H1 (cell line): ENCODE measurements at regions not wholly inside any gene's neighbourhood (a gene's known extent, or its start where the extent isn't known, plus 50 kb on each side); places are given as distances from the start of the nearest gene placed in this dataset.

Source experiments
- BRCA1 ChIP-seq: IDR thresholded peaks from 2 replicates; pipeline ENCODE4 v1.6.1; 2012; ENCODE audit warnings: low read depth, low read length, improper control_type of control experiment
- CTCF ChIP-seq, 3 experiments: IDR thresholded peaks; 1 replicate in 2 of 3; 2 replicates in 1 of 3; pipeline versions ENCODE4 v1.5.1 to v1.6.1; 2011; ENCODE audit warnings: low read length in 3 of 3, mild to moderate bottlenecking in 3 of 3, inconsistent platforms in 2 of 3, low read depth in 1 of 3, moderate library complexity in 1 of 3; ENCODE audit not compliant: insufficient read depth in 1 of 3; ENCODE audit errors: control extremely low read depth in 1 of 3
- JUND ChIP-seq: IDR thresholded peaks from 2 replicates; pipeline ENCODE4 v1.6.1; 2011; ENCODE audit warnings: mild to moderate bottlenecking, improper control_type of control experiment, low read length

DNA sequence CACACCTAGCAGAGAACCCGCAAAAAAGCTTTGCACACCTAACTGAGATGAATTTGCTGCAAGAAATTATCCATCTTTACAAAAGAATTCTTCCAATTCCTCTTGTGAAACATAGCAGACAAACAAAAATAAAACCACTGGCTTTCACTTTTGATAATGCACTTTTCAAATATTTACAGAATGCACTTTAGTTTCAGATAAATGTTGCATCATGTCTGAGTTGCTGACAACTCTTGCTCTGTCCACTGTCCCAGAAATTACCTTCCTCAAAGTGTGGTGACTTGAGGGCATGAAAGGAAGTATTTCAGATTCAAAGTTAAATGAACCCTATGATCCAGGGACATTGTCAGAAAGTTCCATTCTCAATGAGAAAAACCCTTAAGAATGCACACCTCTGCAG lies 256.2 kb upstream of the PARD3B start:
- no peak for TF ChIP-seq JUND
- no peak for TF ChIP-seq CTCF (IDR thresholded peaks at IDR 0.05; ENCODE audit: control extremely low read depth in 1 of 3, insufficient read depth in 1 of 3, low read depth in 1 of 3, low read length in 3 of 3)
- no peak for TF ChIP-seq BRCA1
